ENCODE measurements at regions not wholly inside any gene's neighbourhood (a gene's known extent, or its start where the extent isn't known, plus 50 kb on each side); places are given as distances from the start of the nearest gene placed in this dataset.
A peak's percentile ranks its signal among the peaks of the same experiment; 100 is the strongest.

- in situ Hi-C loops (cut with MboI; ENCODE audit: low pct_unique_long_range_greater_than_20kb, low sequenced_read_pairs, unreplicated experiment): no loop called here
- TF ChIP-seq CTCF (IDR thresholded peaks at IDR 0.05; ENCODE audit: extremely low read depth, insufficient read depth, missing control alignments): no peak
- no peak for DNase-seq (ENCODE audit: low spot score)
These were observed 71.9 kb downstream of the GTPBP8 start for GRCh38 chr3:113062705-113063104.

- no peak for DNase-seq (ENCODE audit: low spot score)
- in situ Hi-C loops (cut with MboI; ENCODE audit: low pct_unique_long_range_greater_than_20kb, low sequenced_read_pairs, unreplicated experiment): no loop called here
- TF ChIP-seq CTCF (IDR thresholded peaks at IDR 0.05; ENCODE audit: extremely low read depth, insufficient read depth, missing control alignments): no peak
These were observed 72.5 kb downstream of the GTPBP8 start for GRCh38 chr3:113063126-113063894.

GRCh38 chr3:113064183-113064582, 73.4 kb downstream of the GTPBP8 start:
- no peak for TF ChIP-seq CTCF (IDR thresholded peaks at IDR 0.05; ENCODE audit: extremely low read depth, insufficient read depth, missing control alignments)
- in situ Hi-C loops (cut with MboI; ENCODE audit: low pct_unique_long_range_greater_than_20kb, low sequenced_read_pairs, unreplicated experiment): no loop called here

GRCh38 chr3:113065336-113065735, 74.6 kb downstream of the GTPBP8 start:
- in situ Hi-C loops (cut with MboI; ENCODE audit: low pct_unique_long_range_greater_than_20kb, low sequenced_read_pairs, unreplicated experiment): no loop called here
- DNase-seq (ENCODE audit: low spot score): no peak
- TF ChIP-seq CTCF (IDR thresholded peaks at IDR 0.05; ENCODE audit: extremely low read depth, insufficient read depth, missing control alignments): no peak

More at GRCh38 chr3:113064183-113064582, 73.4 kb downstream of the GTPBP8 start:
- no peak for DNase-seq (ENCODE audit: low spot score)

- no peak for DNase-seq (ENCODE audit: low spot score)
- no peak for TF ChIP-seq CTCF (IDR thresholded peaks at IDR 0.05; ENCODE audit: extremely low read depth, insufficient read depth, missing control alignments)
- in situ Hi-C loops (cut with MboI; ENCODE audit: low pct_unique_long_range_greater_than_20kb, low sequenced_read_pairs, unreplicated experiment): no loop called here
These were observed 79.4 kb downstream of the GTPBP8 start for GRCh38 chr3:113070072-113070640.

GRCh38 chr3:113070681-113071113, 79.9 kb downstream of the GTPBP8 start:
- peak; percentile 22 for DNase-seq (ENCODE audit: low spot score)
- in situ Hi-C loops (cut with MboI; ENCODE audit: low pct_unique_long_range_greater_than_20kb, low sequenced_read_pairs, unreplicated experiment): no loop called here
- TF ChIP-seq CTCF (IDR thresholded peaks at IDR 0.05; ENCODE audit: extremely low read depth, insufficient read depth, missing control alignments): no peak
